Gastrocnemius medialis (tissue), 4 donors: ENCODE measurements at regions not wholly inside any gene's neighbourhood (a gene's known extent, or its start where the extent isn't known, plus 50 kb on each side); places are given as distances from the start of the nearest gene placed in this dataset.

Experiments used
- CTCF ChIP-seq, 5 experiments: fragments of 450-650 bp in 3 of 5; fragments of 200-600 bp in 2 of 5; sonication (generic) in 2 of 5; IDR thresholded peaks in 4 of 5; conservative IDR thresholded peaks in 1 of 5; 1 replicate in 4 of 5; 2 replicates in 1 of 5; pipeline ENCODE4 v1.5.1; 2016 to 2019; ENCODE audit warnings: antibody characterized with exemption in 5 of 5, mild to moderate bottlenecking in 3 of 5, moderate library complexity in 3 of 5
- POLR2A ChIP-seq, 2 donors: fragments of 450-650 bp; IDR thresholded peaks; one replicate each; pipeline ENCODE4 v1.6.1; 2017; ENCODE audit warnings: antibody characterized with exemption in 2 of 2, mild to moderate bottlenecking in 2 of 2, moderate library complexity in 2 of 2

- TF ChIP-seq CTCF (IDR thresholded peaks at IDR 0.05 in 4 of 5, conservative IDR thresholded peaks at IDR 0.05 in 1 of 5) (no peak), POLR2A (IDR thresholded peaks at IDR 0.05) (no peak)
Observed at GRCh38 chr6:112717401-112717800, 370.3 kb downstream of the RFPL4B start.
